IPS-18a (cell line): ENCODE measurements at regions not wholly inside any gene's neighbourhood (a gene's known extent, or its start where the extent isn't known, plus 50 kb on each side); places are given as distances from the start of the nearest gene placed in this dataset.

Experiments used
- H3K27ac ChIP-seq: one replicate; pipeline ENCODE4 v1.5.1; 2013; ENCODE audit warnings: low read length
- H3K27me3 ChIP-seq: one replicate; pipeline ENCODE4 v1.6.1; 2013; ENCODE audit warnings: mild to moderate bottlenecking, low read length; ENCODE audit not compliant: control insufficient read depth, insufficient read depth
- H3K36me3 ChIP-seq: one replicate; pipeline ENCODE4 v1.6.1; 2013; ENCODE audit warnings: low read depth, low read length; ENCODE audit not compliant: control insufficient read depth
- H3K4me1 ChIP-seq: one replicate; pipeline ENCODE4 v1.6.1; 2013; ENCODE audit warnings: low read depth, low read length; ENCODE audit not compliant: control insufficient read depth
- H3K4me3 ChIP-seq: one replicate; pipeline ENCODE4 v1.5.1; 2013; ENCODE audit warnings: low read length
- H3K9ac ChIP-seq: one replicate; pipeline ENCODE4 v1.6.1; 2013; ENCODE audit warnings: mild to moderate bottlenecking, low read length, moderate library complexity
- H3K9me3 ChIP-seq: one replicate; pipeline ENCODE4 v1.6.1; 2013; ENCODE audit warnings: low read depth, low read length; ENCODE audit not compliant: control insufficient read depth

DNA sequence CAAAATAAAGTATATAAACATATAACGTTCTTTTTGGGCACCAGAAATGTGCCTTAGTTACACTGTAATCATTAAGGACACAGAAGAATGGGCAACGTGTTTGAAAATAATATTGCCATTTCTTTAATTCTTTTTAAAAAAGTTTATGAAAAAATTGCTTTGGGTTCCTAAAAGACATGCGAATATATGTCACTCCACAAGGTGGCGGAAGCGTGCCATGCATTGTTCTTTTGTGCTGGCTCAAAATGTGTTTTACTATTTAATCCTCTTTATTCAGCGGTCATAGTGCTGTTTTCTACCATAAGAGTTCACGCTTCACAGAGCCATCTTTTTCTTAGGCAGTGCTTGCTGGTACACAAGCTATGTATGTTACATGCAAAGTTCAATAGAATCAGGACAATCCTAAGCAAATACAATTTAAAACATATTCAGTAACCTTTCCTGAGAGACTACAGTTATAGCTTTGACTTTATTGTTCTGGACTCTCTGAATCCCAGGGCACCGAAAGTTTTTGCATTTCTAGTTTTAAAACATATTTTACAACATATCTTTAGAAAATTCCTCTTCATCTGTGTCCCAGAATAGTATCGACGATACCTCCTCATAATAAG is 147.8 kb upstream of the ERBB4 start:
- Histone ChIP-seq H3K27me3 (no peaks in the 10 kb centered on the region), H3K36me3 (no peaks in the 10 kb centered on the region), H3K4me3 (no peak overlapping the region), H3K9ac (no peak overlapping the region), H3K27ac (no peak overlapping the region), H3K4me1 (peaks cover 4% of the 10 kb centered on the region), H3K9me3 (no peaks in the 10 kb centered on the region)

- no peak overlapping the region for H3K9ac ChIP-seq
- H3K27me3 ChIP-seq = no peaks in the 10 kb centered on the region
- H3K4me3 ChIP-seq = no peak overlapping the region
- no peaks in the 10 kb centered on the region for H3K36me3 ChIP-seq
- H3K4me1 ChIP-seq = peaks cover 4% of the 10 kb centered on the region
- no peaks in the 10 kb centered on the region for H3K9me3 ChIP-seq
- H3K27ac ChIP-seq = no peak overlapping the region
Measured at GRCh38 chr2:212683346-212684097, 144.9 kb upstream of the ERBB4 start.

GRCh38 chr2:212682937-212683336 is 144.3 kb upstream of the ERBB4 start:
- peaks cover 4% of the 10 kb centered on the region for H3K4me1 ChIP-seq
- H3K4me3 ChIP-seq = no peak overlapping the region
- H3K9ac ChIP-seq = no peak overlapping the region
- no peaks in the 10 kb centered on the region for H3K27me3 ChIP-seq
- no peak overlapping the region for H3K27ac ChIP-seq
- no peaks in the 10 kb centered on the region for H3K36me3 ChIP-seq
- no peaks in the 10 kb centered on the region for H3K9me3 ChIP-seq

DNA sequence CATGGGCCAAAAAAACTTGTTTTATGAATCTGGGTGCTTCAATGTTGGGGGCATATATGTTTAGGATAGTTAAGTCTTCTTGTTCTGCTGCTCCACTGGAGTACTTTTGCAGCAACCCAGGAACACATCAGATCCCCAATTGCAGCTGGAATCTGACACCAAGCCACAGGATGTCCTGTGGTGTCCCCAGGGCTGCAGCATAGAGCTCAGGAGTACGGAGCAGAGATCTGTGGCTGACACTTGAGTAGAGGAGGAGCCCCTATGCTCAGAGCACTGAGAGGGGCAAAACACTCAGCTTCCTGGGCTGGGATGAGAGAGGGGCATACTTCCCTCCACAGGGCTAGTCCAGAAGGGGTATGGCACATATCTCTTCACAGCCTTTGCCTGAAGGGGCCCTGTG is 138.9 kb upstream of the ERBB4 start:
- Histone ChIP-seq H3K4me1 (peaks cover 3% of the 10 kb centered on the region), H3K27me3 (no peaks in the 10 kb centered on the region), H3K27ac (no peak overlapping the region), H3K9ac (no peak overlapping the region), H3K36me3 (no peaks in the 10 kb centered on the region), H3K4me3 (no peak overlapping the region), H3K9me3 (no peaks in the 10 kb centered on the region)

- Histone ChIP-seq H3K9me3 (no peaks in the 10 kb centered on the region), H3K27me3 (no peaks in the 10 kb centered on the region), H3K9ac (no peak overlapping the region), H3K27ac (no peak overlapping the region), H3K36me3 (no peaks in the 10 kb centered on the region), H3K4me1 (no peaks in the 10 kb centered on the region), H3K4me3 (no peak overlapping the region)
Measured at GRCh38 chr2:212672186-212672585, 133.6 kb upstream of the ERBB4 start.

- Histone ChIP-seq H3K9ac (no peak overlapping the region), H3K4me3 (no peak overlapping the region), H3K27me3 (no peaks in the 10 kb centered on the region), H3K9me3 (no peaks in the 10 kb centered on the region), H3K4me1 (no peaks in the 10 kb centered on the region), H3K27ac (no peak overlapping the region), H3K36me3 (no peaks in the 10 kb centered on the region)
Measured at GRCh38 chr2:212669761-212670160, 131.2 kb upstream of the ERBB4 start.

- Histone ChIP-seq H3K4me3 (no peak overlapping the region), H3K9me3 (no peaks in the 10 kb centered on the region), H3K36me3 (no peaks in the 10 kb centered on the region), H3K9ac (no peak overlapping the region), H3K27me3 (no peaks in the 10 kb centered on the region), H3K27ac (no peak overlapping the region), H3K4me1 (no peaks in the 10 kb centered on the region)
Measured at GRCh38 chr2:212667751-212668316, 129.2 kb upstream of the ERBB4 start.

GRCh38 chr2:212665948-212666347 is 127.3 kb upstream of the ERBB4 start:
- Histone ChIP-seq H3K36me3 (no peaks in the 10 kb centered on the region), H3K27ac (no peak overlapping the region), H3K9ac (no peak overlapping the region), H3K9me3 (no peaks in the 10 kb centered on the region), H3K27me3 (no peaks in the 10 kb centered on the region), H3K4me3 (no peak overlapping the region), H3K4me1 (no peaks in the 10 kb centered on the region)

DNA sequence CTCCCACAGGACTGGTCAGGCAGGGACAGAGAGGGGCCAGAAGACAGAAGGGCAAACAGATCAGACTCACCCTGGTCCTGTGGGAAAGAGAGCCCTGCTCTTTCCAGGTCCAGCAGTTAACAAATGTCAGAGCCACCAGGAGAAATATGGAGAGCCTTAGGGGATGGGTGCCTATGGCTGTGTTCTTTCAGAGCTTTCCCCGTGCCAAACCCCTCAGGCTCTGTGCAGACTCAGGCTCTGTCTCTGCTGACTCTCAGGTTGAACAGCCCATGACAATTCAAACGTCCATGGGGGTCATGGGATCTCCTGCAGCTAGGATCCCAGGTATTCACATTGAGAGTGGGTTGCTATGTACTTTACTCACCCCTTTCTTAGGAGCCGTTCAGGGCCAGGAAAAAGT is 120.8 kb upstream of the ERBB4 start:
- H3K36me3 ChIP-seq = no peaks in the 10 kb centered on the region
- no peaks in the 10 kb centered on the region for H3K27me3 ChIP-seq
- no peak overlapping the region for H3K4me3 ChIP-seq
- H3K4me1 ChIP-seq = no peaks in the 10 kb centered on the region
- H3K9me3 ChIP-seq = no peaks in the 10 kb centered on the region
- no peak overlapping the region for H3K27ac ChIP-seq
- H3K9ac ChIP-seq = no peak overlapping the region

GRCh38 chr2:212649646-212650045 is 111.0 kb upstream of the ERBB4 start:
- Histone ChIP-seq H3K27ac (no peak overlapping the region), H3K36me3 (no peaks in the 10 kb centered on the region), H3K27me3 (no peaks in the 10 kb centered on the region), H3K4me1 (no peaks in the 10 kb centered on the region), H3K4me3 (no peak overlapping the region), H3K9ac (no peak overlapping the region), H3K9me3 (no peaks in the 10 kb centered on the region)

DNA sequence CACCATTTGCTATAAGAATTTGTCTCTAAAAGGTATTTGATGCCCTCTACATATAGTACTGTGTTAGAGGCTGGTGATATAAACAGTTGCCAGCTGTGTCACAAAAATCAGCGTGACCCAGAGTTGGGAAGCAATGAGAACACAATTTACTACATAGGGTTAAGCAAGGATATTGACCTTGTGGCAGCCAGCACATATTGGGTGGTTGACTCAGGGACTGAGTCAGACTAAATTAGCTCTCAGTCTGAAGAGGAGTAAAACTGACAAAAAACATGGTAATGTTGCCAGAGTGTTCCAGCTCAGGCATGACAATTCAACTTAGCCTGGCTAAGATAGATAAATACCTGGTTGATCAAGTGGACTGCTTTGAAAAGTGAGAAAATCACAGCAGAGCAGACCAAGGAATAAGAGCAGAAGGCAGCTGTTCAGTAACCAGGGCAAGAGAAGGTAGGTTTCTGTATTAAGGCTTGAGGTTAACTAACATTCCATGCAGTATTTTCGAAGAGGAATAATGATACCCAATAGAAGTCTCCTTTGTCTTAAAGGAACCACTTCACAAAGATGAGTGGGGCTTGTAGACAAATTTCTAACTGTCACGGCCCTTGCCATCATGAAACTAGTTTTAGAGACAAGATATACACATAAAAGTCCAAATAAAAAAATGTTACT is 108.2 kb upstream of the ERBB4 start:
- no peaks in the 10 kb centered on the region for H3K36me3 ChIP-seq
- H3K4me3 ChIP-seq = no peak overlapping the region

More for the DNA sequence above, 108.2 kb upstream of the ERBB4 start:
- H3K27ac ChIP-seq = no peak overlapping the region
- H3K9ac ChIP-seq = no peak overlapping the region
- no peaks in the 10 kb centered on the region for H3K4me1 ChIP-seq
- no peaks in the 10 kb centered on the region for H3K9me3 ChIP-seq
- H3K27me3 ChIP-seq = no peaks in the 10 kb centered on the region
